IPS-18a (cell line): ENCODE measurements at regions not wholly inside any gene's neighbourhood (a gene's known extent, or its start where the extent isn't known, plus 50 kb on each side); places are given as distances from the start of the nearest gene placed in this dataset.

Experiments used
- H3K27ac ChIP-seq: one replicate; pipeline ENCODE4 v1.5.1; 2013; ENCODE audit warnings: low read length
- H3K27me3 ChIP-seq: one replicate; pipeline ENCODE4 v1.6.1; 2013; ENCODE audit warnings: mild to moderate bottlenecking, low read length; ENCODE audit not compliant: control insufficient read depth, insufficient read depth
- H3K36me3 ChIP-seq: one replicate; pipeline ENCODE4 v1.6.1; 2013; ENCODE audit warnings: low read depth, low read length; ENCODE audit not compliant: control insufficient read depth
- H3K4me1 ChIP-seq: one replicate; pipeline ENCODE4 v1.6.1; 2013; ENCODE audit warnings: low read depth, low read length; ENCODE audit not compliant: control insufficient read depth
- H3K4me3 ChIP-seq: one replicate; pipeline ENCODE4 v1.5.1; 2013; ENCODE audit warnings: low read length
- H3K9ac ChIP-seq: one replicate; pipeline ENCODE4 v1.6.1; 2013; ENCODE audit warnings: mild to moderate bottlenecking, low read length, moderate library complexity
- H3K9me3 ChIP-seq: one replicate; pipeline ENCODE4 v1.6.1; 2013; ENCODE audit warnings: low read depth, low read length; ENCODE audit not compliant: control insufficient read depth

GRCh38 chr10:78478919-78479318 lies 445.3 kb downstream of the RPS24 start:
- Histone ChIP-seq H3K9ac (no peak overlapping the region), H3K4me3 (no peak overlapping the region), H3K9me3 (no peaks in the 10 kb centered on the region), H3K27me3 (no peaks in the 10 kb centered on the region), H3K27ac (no peak overlapping the region), H3K36me3 (no peaks in the 10 kb centered on the region), H3K4me1 (no peaks in the 10 kb centered on the region)

GRCh38 chr10:78479467-78479866 lies 445.8 kb downstream of the RPS24 start:
- Histone ChIP-seq H3K36me3 (no peaks in the 10 kb centered on the region), H3K27ac (no peak overlapping the region)

DNA sequence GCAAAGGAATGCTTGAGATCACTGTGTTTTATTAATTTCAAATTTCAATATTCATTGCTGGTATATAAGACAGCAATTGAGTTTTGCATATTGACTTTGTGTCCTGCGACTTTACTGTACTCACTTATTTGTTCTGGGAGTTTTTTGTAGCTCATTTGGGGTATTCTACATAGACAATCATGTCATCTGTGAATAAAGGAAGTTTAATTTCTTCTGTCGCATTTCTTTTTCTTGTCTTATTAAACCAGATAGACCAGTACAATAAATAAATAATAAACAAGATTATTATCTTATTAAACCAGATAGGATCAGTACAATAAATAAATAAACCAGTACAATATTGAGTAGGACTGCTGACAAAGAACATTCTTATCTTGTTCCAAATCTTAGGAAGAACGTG lies 448.2 kb downstream of the RPS24 start:
- no peak overlapping the region for H3K4me3 ChIP-seq
- H3K9ac ChIP-seq, result no peak overlapping the region
- no peaks in the 10 kb centered on the region for H3K36me3 ChIP-seq
- H3K27me3 ChIP-seq, result no peaks in the 10 kb centered on the region
- no peaks in the 10 kb centered on the region for H3K9me3 ChIP-seq
- no peaks in the 10 kb centered on the region for H3K4me1 ChIP-seq
- no peak overlapping the region for H3K27ac ChIP-seq

More at GRCh38 chr10:78479467-78479866, 445.8 kb downstream of the RPS24 start:
- no peaks in the 10 kb centered on the region for H3K9me3 ChIP-seq
- no peak overlapping the region for H3K4me3 ChIP-seq
- H3K9ac ChIP-seq, result no peak overlapping the region
- no peaks in the 10 kb centered on the region for H3K4me1 ChIP-seq
- H3K27me3 ChIP-seq, result no peaks in the 10 kb centered on the region

- no peak overlapping the region for H3K4me3 ChIP-seq
- H3K27ac ChIP-seq, result no peak overlapping the region
- no peak overlapping the region for H3K9ac ChIP-seq
- H3K4me1 ChIP-seq, result no peaks in the 10 kb centered on the region
- H3K36me3 ChIP-seq, result no peaks in the 10 kb centered on the region
- no peaks in the 10 kb centered on the region for H3K27me3 ChIP-seq
- H3K9me3 ChIP-seq, result no peaks in the 10 kb centered on the region
These were observed 450.0 kb downstream of the RPS24 start for GRCh38 chr10:78483641-78484040.

DNA sequence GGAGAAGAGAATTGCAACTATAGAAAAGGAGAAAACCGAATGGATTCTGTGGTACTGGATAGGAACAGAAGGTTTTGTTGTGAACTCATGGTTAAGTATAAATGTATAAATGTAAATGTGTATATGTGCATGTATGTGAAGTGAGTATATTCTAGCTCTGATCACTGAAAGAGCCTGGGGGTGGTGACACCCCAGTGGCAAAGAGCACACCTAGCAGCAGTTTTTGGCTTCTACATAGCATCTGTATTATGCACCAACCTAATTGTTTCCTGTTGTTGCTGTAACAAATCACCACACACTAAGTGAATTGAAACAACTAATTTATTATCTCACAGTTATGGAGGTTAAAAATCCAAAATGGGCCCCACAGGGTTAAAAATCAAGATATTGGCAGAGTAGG lies 455.4 kb downstream of the RPS24 start:
- Histone ChIP-seq H3K9me3 (peaks cover 7% of the 10 kb centered on the region), H3K9ac (no peak overlapping the region), H3K4me3 (no peak overlapping the region), H3K36me3 (no peaks in the 10 kb centered on the region), H3K27ac (no peak overlapping the region), H3K27me3 (no peaks in the 10 kb centered on the region), H3K4me1 (no peaks in the 10 kb centered on the region)

DNA sequence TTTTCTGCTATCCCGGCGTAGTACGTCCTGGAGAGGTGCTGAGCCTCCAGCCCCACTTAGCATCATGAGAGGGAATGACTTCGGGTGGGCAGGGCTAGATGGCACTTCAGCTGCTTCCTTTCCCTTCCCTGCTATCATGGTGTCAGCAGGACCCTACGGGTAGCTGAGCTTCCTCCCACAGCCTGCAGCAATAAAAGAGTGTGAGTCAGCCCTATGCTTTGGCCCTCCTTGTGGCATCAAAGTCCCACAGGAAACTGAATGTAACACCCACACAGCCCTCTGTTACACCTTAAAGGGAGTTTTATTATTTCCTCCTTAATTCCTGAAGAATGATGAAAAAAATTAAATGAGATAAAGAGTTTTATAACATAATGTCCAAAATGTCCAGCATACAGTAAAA lies 458.1 kb downstream of the RPS24 start:
- H3K9ac ChIP-seq, result no peak overlapping the region

GRCh38 chr10:78492424-78492823 lies 458.8 kb downstream of the RPS24 start:
- peaks cover 7% of the 10 kb centered on the region for H3K9me3 ChIP-seq
- H3K4me1 ChIP-seq, result no peaks in the 10 kb centered on the region

More for the DNA sequence above, 458.1 kb downstream of the RPS24 start:
- no peaks in the 10 kb centered on the region for H3K4me1 ChIP-seq
- no peaks in the 10 kb centered on the region for H3K27me3 ChIP-seq
- peaks cover 7% of the 10 kb centered on the region for H3K9me3 ChIP-seq
- no peak overlapping the region for H3K27ac ChIP-seq
- H3K4me3 ChIP-seq, result no peak overlapping the region
- no peaks in the 10 kb centered on the region for H3K36me3 ChIP-seq

GRCh38 chr10:78494179-78494578 lies 460.5 kb downstream of the RPS24 start:
- H3K27me3 ChIP-seq, result no peaks in the 10 kb centered on the region
- H3K4me1 ChIP-seq, result no peaks in the 10 kb centered on the region
- no peaks in the 10 kb centered on the region for H3K36me3 ChIP-seq
- no peak overlapping the region for H3K27ac ChIP-seq
- peaks cover 7% of the 10 kb centered on the region for H3K9me3 ChIP-seq
- H3K4me3 ChIP-seq, result no peak overlapping the region
- no peak overlapping the region for H3K9ac ChIP-seq

More at GRCh38 chr10:78492424-78492823, 458.8 kb downstream of the RPS24 start:
- Histone ChIP-seq H3K36me3 (no peaks in the 10 kb centered on the region), H3K27me3 (no peaks in the 10 kb centered on the region), H3K9ac (no peak overlapping the region), H3K27ac (no peak overlapping the region), H3K4me3 (no peak overlapping the region)

DNA sequence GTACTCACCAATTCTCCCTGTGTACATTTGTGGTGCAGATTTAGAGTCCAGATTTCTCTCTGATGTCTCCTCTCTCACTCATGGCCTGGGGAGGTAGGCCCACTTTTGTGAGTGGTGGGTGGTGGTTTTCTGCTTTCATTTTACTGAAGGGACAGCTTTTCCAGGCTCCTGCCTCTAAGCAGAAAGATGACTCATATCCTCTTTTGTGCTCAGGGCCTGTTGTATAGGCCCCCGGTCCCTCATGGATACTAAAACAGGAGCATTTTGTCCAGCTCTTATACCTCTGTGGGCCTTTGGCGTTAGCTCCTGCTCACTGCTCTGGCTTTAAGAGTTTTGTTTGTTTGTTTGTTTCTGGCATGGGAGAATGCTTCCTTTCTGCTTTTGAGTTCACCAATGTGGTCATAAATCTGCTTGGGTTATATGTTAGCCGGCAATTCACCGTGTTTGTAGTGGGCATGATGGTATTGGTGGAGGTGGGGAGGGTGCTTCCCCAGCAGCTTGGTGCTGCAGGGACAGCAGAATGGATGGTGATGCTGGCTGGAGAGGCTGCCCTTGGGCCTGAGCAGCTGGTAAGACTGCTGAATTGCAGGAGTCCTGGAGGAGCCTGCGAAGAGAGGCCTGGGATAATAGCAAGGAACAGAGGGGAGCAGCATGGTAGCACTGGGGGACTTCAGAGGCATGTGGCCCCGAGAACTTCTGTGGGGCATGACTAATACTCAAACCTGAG lies 468.7 kb downstream of the RPS24 start:
- Histone ChIP-seq H3K9me3 (no peaks in the 10 kb centered on the region), H3K9ac (no peak overlapping the region), H3K27me3 (no peaks in the 10 kb centered on the region), H3K27ac (no peak overlapping the region), H3K36me3 (no peaks in the 10 kb centered on the region), H3K4me1 (no peaks in the 10 kb centered on the region), H3K4me3 (no peak overlapping the region)

DNA sequence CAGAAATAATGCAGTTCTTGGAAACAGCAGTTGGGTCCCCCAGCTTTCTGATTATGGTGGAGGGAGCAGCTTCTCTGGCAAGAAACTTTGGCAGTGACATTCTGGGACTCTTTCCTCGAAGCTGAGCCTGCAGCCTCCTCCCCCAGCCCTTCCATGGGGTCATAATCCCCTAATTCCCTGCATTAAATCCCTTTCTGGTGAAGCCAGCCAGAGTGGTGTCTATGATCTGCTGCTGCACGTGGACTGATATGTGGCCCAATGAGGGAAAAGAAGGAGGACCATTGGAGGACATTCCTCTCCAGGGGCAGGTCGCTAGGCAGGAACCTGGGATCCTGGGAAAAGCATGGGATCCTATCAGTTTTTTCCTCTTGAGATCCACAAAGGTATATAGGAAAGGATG lies 470.5 kb downstream of the RPS24 start:
- H3K4me1 ChIP-seq, result no peaks in the 10 kb centered on the region
- H3K36me3 ChIP-seq, result no peaks in the 10 kb centered on the region
- no peaks in the 10 kb centered on the region for H3K9me3 ChIP-seq

GRCh38 chr10:78505657-78506056 lies 472.0 kb downstream of the RPS24 start:
- no peak overlapping the region for H3K27ac ChIP-seq
- no peak overlapping the region for H3K9ac ChIP-seq
- H3K36me3 ChIP-seq, result no peaks in the 10 kb centered on the region
- H3K9me3 ChIP-seq, result no peaks in the 10 kb centered on the region
- H3K27me3 ChIP-seq, result no peaks in the 10 kb centered on the region
- H3K4me1 ChIP-seq, result no peaks in the 10 kb centered on the region
- no peak overlapping the region for H3K4me3 ChIP-seq

More for the DNA sequence above, 470.5 kb downstream of the RPS24 start:
- Histone ChIP-seq H3K9ac (no peak overlapping the region), H3K4me3 (no peak overlapping the region), H3K27me3 (no peaks in the 10 kb centered on the region), H3K27ac (no peak overlapping the region)

GRCh38 chr10:78506614-78507013 lies 473.0 kb downstream of the RPS24 start:
- Histone ChIP-seq H3K9me3 (no peaks in the 10 kb centered on the region), H3K27me3 (no peaks in the 10 kb centered on the region), H3K9ac (no peak overlapping the region), H3K27ac (no peak overlapping the region), H3K4me1 (no peaks in the 10 kb centered on the region), H3K4me3 (no peak overlapping the region), H3K36me3 (no peaks in the 10 kb centered on the region)
